Retinal pigment epithelial cell (primary cell): ENCODE measurements at regions not wholly inside any gene's neighbourhood (a gene's known extent, or its start where the extent isn't known, plus 50 kb on each side); places are given as distances from the start of the nearest gene placed in this dataset.

Source experiments
- DNase-seq: peaks from one replicate; pipeline ENCODE4 v3.0.0-alpha.2; 2010; ENCODE audit warnings: low read depth
- H3K4me3 ChIP-seq: 2 replicates; pipeline ENCODE4 v1.5.1; 2011; ENCODE audit warnings: mild to moderate bottlenecking, low read length, control low read depth, moderate library complexity
- CTCF ChIP-seq: conservative IDR thresholded peaks from 2 replicates; pipeline ENCODE4 v1.5.1; 2011; ENCODE audit warnings: low read depth, low read length, control low read depth, inconsistent platforms

DNA sequence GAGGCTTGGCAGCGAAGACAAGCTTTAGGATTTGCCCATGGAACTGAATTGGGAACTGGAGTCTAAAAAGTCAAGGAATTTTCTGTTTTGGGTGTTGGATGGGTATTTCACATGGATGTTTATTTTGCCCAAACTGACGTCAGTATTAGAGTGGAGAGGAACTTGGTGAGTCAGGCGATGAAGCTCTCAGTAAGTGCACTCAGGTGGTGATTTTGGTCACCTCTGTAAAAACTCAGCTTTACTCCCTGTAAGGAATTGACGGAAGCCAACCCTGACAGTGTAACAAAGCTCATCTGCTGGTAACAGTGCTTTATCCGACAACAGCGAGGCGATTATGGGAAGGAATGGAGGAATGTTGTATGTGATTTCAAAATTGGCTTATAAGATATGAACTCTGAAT, 77.0 kb upstream of the PGRMC2 start:
- no peak overlapping the region for H3K4me3 ChIP-seq
- DNase-seq: no peak
- no peak for TF ChIP-seq CTCF

GRCh38 chr4:128363966-128364365, 76.4 kb upstream of the PGRMC2 start:
- no peak for TF ChIP-seq CTCF
- no peak for DNase-seq
- H3K4me3 ChIP-seq: no peak overlapping the region

DNA sequence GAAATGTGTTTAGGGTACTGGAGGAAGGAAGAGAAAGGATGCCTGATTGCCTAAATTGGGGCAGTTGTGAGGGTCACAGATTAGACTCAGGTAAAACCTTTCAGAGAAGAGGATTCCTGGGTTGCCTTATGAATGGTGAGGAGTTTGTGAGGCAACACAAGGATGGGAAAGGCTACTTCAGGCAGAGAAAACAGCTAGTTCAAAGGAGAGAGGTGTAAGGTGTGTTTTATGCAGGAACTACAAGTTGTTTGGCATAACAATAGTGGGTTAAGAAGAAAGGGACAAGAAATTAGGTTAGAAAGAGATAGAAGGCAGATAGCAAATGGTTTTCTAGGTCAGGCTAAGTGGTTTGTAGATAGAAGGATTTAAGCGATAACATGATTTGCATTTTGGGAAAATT, 75.1 kb upstream of the PGRMC2 start:
- TF ChIP-seq CTCF: no peak
- H3K4me3 ChIP-seq: no peak overlapping the region
- DNase-seq: no peak

DNA sequence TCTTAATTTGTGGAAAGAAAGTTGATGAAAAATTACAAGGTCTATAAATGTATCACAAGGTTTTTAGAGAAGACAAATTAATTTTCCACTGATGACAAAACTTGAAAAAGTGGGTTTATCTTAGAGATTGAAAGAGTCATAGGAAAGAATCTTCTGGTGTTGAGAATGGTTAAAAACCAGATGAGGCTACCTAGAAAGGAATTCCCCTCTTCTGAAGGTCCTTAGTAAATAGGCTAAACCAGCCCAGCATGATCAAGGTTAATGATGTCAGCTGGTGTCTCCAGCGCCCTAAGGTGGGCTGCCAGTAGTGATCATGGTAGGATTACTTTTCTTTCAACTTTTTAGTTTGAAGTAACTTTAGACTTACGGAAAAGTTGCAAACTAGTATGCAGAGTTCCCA, 71.8 kb upstream of the PGRMC2 start:
- no peak for TF ChIP-seq CTCF
- no peak for DNase-seq
- H3K4me3 ChIP-seq: no peak overlapping the region

GRCh38 chr4:128358913-128359279, 71.3 kb upstream of the PGRMC2 start:
- no peak overlapping the region for H3K4me3 ChIP-seq
- no peak for DNase-seq
- TF ChIP-seq CTCF: no peak

DNA sequence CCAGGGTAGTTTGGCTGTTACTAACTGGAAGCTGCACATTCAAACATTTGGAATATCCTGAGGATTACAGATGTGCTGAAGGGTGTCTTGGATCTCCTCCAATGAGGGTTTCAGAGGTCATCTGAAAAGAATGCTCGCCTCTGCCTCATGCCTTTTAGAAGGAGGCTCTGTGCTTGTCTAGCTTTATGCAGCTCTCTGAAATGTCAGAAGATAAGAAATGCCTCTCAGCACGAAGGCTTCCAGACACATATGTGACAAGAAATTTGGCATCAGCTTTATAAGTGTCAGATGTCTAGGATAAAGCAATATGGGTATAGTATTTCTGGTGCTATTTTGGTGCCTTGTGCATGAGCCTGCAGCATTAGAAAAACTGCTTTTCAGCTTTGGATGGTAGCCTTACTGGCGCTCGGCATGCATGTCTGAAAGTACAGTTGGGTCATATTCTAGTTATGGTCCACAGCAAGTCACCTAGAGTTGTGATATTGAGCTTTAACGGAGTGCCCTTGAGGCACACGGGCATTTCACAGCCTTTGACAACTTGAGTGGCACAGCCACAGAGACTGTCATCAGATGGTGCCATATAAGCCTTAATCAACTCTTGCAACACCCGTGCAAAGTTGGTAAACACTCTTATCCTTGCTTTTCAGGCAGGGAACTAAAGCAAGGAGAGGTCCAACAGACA, 70.8 kb upstream of the PGRMC2 start:
- no peak for DNase-seq
- no peak overlapping the region for H3K4me3 ChIP-seq
- TF ChIP-seq CTCF: no peak

DNA sequence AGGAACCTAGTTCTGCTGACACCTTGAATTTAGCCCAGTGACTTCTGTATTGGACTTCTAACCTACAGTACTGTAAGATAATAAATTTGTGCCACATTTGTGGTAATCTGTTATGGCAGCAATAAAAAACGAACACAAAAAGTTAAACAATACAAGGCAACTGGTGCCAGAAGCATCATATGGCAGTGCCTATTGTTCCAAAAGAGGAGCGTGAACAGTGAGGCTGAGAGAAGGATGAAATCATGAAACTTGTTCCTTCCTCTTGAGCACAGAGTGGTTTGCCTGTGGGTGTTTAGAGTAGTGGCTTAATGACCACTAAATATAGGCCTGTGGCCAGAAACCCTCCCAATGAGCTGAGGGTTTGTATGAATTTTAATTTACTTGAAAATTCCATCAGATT, 69.7 kb upstream of the PGRMC2 start:
- no peak overlapping the region for H3K4me3 ChIP-seq
- TF ChIP-seq CTCF: no peak
- DNase-seq: no peak
